ENCODE measurements at regions not wholly inside any gene's neighbourhood (a gene's known extent, or its start where the extent isn't known, plus 50 kb on each side); places are given as distances from the start of the nearest gene placed in this dataset.
A peak's percentile ranks its signal among the peaks of the same experiment; 100 is the strongest.
"Not testable (repeated sequence)": the region's sequence is repeated elsewhere in the genome, so short reads cannot be mapped to it uniquely, and the experiment has no call there.

DNA sequence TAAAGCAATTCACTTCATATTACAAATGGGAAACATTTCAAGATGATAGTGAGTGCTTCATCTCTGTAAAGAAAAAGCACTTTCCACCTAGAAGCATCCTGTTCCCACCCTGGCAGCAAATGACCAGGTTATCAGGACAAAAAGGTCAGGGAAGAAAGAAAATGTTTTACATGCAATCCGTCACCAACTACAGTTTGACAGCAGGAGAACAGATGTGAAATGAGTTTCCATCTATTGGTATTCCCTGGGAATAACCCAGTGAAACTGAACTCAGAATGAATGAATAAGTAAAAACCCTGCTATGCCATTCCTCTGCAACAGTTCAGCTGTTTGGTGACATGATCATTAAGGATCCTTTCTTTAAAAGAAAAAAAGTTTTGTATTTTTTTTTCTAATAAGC is 67.6 kb downstream of the HTR1A start:
- DNase-seq (ENCODE audit: low read depth), result no peak

DNA sequence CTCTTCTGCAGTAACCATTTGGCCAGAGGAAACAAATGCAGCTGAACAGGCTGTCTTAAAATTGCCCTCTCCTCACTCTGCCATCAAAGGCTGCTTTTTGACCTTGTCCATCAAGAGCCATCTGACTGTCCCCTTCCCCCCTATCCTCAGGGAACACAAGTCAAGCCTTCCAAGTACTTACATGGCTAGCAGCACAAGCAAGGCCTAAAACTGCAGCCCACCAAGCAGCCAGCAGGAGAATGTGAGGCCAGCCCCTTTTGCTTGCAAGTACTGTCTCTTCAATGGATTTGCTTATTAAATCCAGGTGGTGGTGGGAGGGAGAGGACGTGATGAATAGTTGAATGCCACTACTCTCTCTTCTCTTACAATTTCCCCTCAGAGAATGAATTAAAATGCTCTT is 83.5 kb downstream of the HTR1A start:
- DNase-seq (ENCODE audit: low read depth), result no peak

DNA sequence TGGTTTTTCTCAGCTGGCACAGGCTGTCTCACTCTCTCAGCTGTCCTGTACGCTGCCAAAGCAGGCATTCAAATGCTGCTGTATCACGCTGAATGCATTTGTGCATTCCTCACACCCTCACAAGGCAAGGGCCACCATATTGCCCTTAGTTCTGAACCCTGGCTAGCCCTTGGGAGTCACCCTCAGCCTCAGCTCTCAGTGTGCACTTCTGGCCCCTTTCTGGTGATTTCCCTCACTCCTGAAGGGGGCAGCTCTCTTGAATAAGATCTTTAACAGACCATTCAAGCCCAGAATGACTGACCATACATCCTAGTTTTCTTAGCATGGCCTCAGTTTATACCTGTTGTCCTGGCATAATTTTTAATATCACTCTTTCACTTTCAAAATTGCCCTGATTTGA is 84.3 kb downstream of the HTR1A start:
- no peak for DNase-seq (ENCODE audit: low read depth)

DNA sequence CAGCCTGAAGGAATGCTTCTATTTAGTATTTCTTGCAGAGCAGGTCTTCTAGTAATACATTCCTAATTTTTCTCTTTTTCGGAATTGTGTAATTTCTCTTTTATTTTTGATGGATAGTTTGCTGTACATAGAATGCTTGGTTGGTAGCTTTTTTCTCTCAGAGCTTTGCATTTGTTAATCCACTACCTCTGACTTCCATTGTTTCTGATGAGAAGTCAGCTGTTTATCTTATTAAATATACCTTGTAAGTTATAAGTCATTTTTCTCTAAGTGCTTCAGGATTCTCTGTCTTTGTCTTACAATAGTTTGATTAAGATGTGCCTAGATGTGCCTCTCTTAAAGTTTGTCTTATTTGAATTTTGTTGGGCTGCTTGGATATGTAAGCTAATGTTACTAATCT is 101.9 kb downstream of the HTR1A start:
- DNase-seq (ENCODE audit: low read depth), result no peak

DNA sequence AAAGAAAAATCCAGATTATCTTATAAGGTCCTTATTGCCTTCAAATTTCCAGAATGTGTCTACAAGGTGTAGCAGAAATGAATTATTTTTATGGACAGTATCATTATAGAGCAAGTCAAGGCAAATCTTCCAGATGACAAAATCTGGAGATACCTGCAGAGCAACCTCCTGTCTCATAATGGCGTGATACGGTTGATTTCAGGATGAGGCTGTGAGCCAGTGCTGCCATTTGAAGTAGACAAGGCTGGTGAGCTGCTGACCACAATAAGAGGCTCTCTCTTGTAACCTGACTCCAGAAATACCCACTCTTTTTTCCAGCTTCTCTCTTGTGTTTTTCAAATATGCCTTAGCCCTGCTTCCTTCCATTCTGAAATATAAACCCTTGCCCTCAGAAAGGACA is 108.2 kb downstream of the HTR1A start:
- no peak for DNase-seq (ENCODE audit: low read depth)

DNA sequence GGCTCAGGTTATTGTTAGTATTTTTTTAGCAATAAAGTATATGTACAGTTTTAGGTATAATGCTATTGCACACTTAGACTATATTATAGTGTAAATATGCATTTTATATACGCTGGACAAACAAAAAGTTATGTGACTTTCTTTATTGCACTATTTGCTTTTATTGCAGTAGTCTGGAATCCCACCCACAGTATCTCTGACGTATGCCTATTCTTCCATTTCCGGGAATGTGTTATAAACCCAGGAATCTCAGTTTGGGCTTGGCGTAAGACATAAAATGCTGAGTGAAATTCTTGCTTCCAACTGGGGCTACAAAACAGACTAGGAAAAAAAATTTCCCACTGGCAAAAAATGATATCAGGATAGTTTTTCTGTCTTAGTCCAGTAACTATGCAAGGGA is 119.1 kb downstream of the HTR1A start:
- DNase-seq (ENCODE audit: low read depth), result no peak

DNA sequence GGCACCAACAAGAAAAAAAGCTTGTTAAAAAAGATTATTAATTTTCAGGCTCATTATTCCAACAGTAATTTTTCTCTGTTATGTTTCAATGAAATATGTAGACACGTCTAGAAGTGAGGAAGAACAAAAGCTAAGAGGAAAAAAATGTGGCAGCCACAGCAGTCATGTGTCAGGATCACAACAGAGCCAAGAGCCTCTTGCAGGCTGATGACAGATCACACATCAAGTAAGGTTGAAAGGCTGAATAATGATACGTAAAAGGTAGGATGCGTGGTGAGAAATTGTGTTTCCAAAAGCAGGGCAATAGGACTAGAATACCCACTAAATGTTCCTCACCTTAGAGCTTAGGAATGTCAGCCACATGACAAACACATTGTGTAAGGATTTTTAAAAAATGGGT is 124.8 kb downstream of the HTR1A start:
- DNase-seq (ENCODE audit: low read depth), result no peak

DNA sequence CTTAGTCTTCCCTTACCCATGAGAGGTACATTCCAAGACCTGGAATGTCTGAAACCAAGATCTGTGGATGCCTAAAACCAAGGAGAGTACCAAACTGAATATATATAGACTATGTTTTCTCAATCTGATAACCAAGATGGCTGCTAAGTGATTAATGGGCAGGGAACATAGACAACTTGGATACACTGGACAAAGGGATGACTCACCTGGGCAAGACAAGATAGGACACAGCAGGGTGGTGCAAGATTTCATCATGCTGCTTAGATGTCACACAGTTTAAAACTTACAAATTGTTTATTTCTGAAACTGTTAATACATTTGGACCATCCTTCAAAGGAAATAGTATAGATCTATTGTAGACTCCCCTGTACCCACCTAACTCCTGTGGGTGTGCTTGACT is 130.9 kb downstream of the HTR1A start:
- no peak for DNase-seq (ENCODE audit: low read depth)

DNA sequence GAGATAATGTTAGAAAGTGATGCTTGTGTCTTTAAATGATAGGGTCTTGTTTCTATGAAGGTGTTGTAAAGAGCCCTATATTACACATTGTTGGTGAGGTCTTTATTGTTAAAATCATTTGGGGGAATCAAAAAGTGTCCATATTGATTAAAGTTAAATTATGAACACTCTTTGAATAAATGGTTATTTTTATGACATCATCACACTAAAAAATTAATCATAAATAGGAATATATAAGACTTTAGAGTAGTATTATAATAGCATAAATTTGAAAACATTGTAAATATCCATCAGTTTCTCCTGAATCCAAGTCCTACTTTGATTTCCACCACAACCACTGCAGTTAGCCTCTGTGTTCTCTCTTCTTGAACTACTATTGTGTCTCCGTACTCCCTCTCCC is 136.3 kb downstream of the HTR1A start:
- no peak for DNase-seq (ENCODE audit: low read depth)

DNA sequence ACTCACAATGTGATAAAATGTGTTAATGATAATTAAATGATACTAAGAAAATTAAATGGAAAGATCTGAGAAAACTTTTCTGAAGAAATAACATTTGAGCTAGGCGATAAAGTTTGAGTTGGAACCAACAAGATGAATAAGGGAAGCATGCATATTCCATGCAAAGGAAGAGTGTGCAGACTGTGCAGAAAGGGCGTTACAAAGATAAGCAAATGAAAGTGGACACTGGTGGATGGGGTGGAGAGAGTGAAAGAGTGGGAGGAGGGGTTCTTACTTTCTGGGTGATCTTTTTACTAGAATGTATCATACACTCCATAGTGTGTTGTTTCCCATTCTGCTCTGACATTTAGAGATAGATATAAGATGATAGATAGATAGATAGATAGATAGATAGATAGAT is 138.7 kb downstream of the HTR1A start:
- no peak for DNase-seq (ENCODE audit: low read depth)

DNA sequence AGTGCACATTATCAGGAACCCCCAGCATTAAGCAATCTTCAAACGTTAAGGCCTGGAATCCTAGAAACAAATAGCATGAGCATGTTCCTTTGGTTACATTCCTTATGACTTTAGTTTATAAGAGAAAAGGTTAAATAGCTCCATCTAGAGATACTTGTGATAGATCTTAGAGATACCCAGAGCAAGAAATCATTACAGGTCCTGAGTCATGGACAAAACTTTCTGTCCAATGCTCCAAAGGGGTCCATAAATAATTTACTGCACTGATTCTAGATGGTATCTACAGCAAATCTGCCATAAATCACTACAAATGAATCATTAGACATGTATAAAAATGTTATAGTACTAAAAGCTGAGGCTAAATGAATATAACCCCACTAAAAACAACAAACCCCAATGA is 139.6 kb downstream of the HTR1A start:
- peak; percentile 13 for DNase-seq (ENCODE audit: low read depth)

DNA sequence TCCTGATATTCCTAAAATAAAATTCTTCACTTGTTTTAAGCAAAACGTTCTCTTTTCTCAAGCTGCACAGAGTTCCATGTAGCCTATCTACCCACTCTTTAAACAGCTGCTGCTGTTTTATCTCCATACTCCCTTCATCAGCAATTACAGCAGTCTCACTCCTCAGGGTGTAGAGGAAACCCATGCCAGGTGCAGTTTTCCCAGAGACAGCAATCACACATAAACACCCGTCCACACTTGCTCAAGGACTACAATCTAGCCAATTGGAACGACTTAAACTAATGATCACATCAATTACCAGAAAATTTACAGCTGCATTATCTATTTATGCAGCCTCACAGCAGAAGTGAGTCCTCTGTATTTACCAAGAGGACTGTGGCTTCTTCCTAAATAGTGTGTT is 141.7 kb downstream of the HTR1A start:
- no peak for DNase-seq (ENCODE audit: low read depth)

DNA sequence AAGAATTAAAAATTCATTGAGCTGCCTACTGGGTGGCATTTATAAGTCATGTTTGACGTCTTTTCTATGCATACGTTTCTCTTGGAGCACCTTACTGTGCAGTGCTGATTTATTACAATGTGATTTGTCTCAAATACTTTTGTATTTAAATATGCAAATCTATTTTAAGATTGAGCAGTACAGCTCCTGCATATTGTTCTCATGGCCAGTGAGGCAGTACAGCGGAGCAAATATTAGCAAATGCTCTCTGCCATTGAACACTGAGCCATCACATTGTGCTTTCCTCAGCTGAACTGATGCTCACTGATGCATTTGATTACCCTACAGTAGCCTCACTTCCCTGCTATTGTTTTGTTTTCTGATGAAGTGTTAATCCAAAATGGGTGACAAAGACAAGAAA is 149.6 kb downstream of the HTR1A start:
- no peak for DNase-seq (ENCODE audit: low read depth)

DNA sequence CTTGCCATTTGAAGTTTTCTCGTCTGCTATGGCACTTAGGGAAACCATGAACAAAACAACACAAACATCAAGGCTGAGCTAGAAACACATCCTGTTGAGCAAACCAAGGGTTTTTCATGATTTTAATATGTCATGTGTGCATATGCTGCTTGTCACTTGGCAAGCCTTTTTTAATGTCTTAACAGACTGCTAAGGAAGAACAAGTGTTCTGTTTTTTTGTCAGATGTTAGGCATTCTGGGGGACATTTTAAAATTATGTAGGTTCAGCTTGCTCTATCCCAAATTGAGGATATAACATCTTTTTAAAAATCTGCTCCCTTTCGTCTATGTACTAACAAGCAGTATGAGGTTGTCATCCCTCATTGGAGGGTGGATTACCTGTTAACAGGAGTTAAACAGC is 150.3 kb downstream of the HTR1A start:
- DNase-seq (ENCODE audit: low read depth), result no peak

DNA sequence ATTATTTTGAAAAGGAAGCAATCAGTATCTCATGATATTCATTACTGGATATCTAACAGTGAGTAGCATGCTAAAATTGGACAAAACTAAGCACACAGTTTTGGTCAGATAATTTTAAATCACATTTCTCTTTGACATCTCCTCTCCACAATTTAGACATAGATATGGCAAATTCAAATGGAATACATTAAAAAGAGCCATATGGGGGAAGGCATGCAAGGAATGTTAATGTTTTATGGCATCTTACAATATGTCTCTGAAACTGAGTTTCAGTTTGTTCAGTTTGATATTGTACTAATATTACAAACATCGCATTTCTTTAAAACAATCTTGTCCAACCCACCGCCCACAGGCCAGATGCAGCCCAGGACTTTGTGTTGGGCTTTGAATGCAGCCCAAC is 151.0 kb downstream of the HTR1A start:
- DNase-seq (ENCODE audit: low read depth), result no peak

DNA sequence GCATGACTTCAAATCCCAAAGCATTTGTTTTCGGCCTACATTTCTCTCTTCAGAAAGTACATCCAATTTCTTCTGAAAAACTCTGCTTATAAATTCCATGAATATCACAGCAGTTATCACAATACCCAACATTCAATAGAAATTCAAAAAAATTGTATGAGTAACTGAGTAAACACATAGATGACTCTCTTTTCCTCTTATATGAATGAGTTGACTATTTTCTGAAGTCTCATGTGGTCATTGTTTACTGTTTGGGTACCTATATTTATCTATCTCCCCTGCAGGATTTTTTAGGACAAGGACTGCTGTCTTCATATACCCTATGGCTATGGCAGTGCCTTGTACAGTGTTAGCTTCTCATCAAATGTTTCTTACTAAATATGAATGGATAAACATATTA is 157.1 kb downstream of the HTR1A start:
- DNase-seq (ENCODE audit: low read depth), result no peak

DNA sequence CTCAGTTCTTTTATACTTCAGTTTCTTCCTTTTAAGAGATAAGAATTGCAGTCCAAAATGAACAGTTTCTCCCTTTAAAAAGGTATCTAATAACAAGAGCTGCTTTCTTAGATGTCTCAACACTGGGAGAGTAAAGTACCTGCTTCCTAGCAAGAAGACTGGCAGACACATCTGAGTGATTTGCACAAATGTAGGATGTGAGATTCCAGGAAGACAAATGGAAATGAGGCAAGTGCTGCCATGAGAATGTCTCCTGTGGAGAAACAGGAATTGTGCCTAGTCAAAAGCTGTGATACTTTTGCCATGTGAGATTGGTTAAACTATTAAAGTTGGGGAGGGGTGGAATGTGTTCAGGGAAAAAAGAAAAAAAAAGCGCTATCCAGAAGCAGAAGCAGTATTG is 159.1 kb downstream of the HTR1A start:
- no peak for DNase-seq (ENCODE audit: low read depth)

DNA sequence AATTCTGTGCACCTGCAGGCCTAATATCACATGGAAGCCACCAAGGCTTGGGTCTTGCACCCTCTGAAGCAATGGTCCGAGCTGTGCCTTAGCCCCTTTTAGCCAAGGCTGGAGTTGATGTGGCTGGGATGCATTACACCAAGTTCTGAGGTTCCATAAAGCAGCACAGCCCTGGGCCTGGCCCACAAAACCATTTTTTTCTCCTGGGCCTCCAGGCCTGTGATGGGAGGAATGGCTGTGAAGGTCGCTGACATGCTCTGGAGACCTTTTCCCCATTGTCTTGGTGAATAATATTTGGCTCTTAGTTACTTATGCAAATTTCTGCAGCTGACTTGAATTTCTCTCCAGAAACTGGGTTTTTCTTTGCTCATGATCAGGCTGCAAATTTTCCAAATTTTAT is 167.3 kb downstream of the HTR1A start:
- no peak for DNase-seq (ENCODE audit: low read depth)

DNA sequence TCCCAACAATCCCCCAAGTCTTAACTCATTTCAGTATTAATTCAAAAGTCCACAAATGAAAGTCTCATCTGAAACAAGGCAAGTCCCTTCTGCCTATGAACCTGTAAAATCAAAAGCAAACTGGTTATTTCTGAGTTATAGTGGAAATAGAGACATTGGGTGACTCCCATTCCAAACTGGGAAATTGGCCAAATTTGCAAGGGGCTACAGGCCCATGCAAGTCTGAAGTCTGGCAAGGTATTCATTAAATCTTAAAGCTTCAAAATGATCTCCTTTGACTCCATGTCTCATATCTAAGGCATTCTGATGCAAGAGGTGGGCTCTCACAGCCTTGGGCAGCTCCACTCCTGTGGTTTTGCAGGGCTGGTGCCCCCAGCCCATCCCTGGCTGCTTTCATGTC is 167.9 kb downstream of the HTR1A start:
- no peak for DNase-seq (ENCODE audit: low read depth)

DNA sequence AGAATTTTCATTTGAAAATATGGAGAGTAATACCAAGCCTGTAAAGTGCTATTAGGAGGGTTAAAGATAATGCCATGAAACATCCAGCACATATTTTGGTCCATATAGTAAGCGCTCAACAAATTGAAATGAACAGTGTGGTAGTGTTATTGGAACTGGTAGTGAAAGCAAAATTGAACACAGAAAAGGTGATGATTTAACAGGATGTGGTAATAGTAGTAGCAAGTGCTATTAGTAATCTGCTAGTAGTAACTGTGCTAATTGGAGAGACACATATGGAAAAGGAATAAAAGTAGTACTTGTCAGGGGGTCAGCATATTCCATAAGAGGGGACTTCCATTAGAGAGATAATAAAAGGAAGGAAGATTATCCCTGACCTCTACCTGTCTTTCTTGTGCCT is 187.3 kb downstream of the HTR1A start:
- DNase-seq (ENCODE audit: low read depth), result no peak

DNA sequence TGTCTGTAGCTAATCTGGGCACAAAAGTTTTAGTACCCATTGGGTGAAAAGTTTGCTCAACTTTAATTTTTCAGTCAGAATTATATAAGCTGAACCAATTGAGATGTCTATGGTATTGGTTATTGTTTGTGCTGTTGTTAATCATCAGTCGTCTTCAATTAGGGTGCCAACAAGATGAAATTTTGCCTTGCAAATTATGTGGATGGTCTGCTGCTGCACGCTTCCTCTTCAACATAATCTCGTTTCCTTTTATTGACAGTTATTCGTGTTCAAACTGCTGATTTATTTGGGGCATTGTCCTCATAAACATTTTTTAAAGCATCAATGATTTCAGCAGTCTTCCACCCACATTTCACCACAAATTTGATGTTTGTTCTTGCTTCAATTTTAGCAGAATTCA is 194.0 kb downstream of the HTR1A start:
- DNase-seq (ENCODE audit: low read depth), result no peak

DNA sequence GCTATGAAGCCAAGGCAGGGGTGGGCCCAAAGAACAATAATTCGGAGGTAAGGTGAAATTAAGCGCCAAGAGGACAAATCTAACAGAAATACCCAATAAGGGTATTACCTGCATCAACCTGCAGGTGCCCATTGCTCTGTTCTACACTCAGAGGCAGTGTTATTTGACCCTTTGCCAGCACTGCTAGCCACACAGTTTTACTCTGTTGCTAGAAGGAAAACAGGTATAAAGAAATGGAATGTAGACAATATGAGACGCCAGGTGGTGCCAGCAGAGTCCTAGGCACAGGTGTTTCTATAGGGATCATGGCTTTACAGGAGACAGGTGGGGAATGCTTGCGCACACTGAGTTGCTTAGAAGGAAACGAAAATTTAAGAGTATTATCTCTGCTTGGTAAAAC is 201.3 kb downstream of the HTR1A start:
- no peak for DNase-seq (ENCODE audit: low read depth)

DNA sequence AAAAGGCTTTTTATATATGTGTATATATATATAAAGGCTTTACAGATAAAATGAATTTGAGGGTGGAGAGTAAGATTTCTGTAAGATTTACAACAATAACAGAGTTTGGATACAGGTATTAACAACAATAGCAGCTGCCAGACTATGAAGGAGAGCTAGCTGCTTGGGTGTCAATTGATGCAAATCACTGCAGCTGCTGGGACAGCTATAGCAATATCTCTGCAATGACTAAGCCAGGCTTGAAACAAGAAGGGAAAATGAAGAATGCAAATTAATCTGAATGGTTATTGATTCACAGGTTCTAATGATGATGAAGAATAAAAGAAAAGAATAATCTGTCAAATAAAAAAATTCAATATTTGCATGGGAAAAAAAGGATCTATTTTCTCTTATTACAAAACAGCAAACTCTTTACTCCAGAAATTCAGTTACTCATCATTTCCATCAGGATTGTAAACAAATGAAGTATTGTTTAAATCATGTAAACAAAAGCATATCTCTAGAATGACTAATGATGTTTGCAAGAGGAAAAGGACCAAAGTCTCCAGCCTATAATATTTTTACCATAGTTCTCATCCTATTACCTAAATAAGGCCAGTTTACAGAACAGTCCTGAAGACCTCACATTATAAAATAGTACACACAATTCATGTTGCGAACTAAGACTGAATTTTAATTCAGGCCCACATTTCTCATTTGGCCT is 219.0 kb downstream of the HTR1A start:
- DNase-seq (ENCODE audit: low read depth), result peak; percentile 55

DNA sequence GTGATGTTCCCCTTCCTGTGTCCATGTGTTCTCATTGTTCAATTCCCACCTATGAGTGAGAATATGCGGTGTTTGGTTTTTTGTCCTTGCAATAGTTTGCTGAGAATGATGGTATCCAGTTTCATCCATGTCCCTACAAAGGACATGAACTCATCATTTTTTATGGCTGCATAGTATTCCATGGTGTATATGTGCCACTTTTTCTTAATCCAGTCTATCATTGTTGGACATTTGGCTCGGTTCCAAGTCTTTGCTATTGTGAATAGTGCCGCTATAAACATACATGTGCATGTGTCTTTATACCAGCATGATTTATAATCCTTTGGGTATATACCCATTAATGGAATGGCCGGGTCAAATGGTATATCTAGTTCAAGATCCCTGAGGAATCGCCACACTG is 229.4 kb downstream of the HTR1A start:
- not testable (repeated sequence) for DNase-seq (ENCODE audit: low read depth)

DNA sequence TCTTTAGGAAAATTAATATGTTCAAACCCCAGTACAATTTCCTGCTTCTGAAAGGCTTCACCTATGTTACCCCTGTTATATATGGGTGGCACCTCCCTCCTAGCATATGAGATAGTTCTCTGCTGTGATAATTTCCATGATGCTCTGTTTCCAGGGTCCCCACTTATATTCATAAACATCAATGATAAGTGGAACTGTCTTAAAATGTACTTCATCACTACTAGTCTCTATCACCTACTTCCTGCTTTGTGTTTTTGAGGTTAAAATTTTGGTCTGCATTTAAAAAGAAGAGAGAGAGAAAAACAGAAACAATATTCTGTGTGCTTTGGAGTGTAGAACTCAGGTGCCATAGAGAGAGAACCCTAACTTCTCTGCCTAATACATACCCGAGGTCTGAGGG is 234.7 kb downstream of the HTR1A start:
- no peak for DNase-seq (ENCODE audit: low read depth)

All from ELR (cell line).